ENCODE measurements at regions not wholly inside any gene's neighbourhood (a gene's known extent, or its start where the extent isn't known, plus 50 kb on each side); places are given as distances from the start of the nearest gene placed in this dataset.

GRCh38 chr13:73633817-73634460 is 500.3 kb downstream of the KLF12 start (continued):
- TF ChIP-seq ZNF8 (CRISPR knock-in tag; IDR thresholded peaks at IDR 0.05): no peak
- TF ChIP-seq ESRRG (CRISPR knock-in tag; IDR thresholded peaks at IDR 0.05): no peak
- no peak for TF ChIP-seq TSHZ2 (CRISPR knock-in tag; IDR thresholded peaks at IDR 0.05)
- TF ChIP-seq TOX (CRISPR knock-in tag; IDR thresholded peaks at IDR 0.05; ENCODE audit: borderline replicate concordance): no peak
- no peak for TF ChIP-seq OSR1 (CRISPR knock-in tag; IDR thresholded peaks at IDR 0.05)
- TF ChIP-seq ISL1 (CRISPR knock-in tag; IDR thresholded peaks at IDR 0.05): no peak
- no peak for TF ChIP-seq PPARA (CRISPR knock-in tag; IDR thresholded peaks at IDR 0.05; ENCODE audit: borderline replicate concordance)
- TF ChIP-seq SNAI2 (CRISPR knock-in tag; IDR thresholded peaks at IDR 0.05): no peak

DNA sequence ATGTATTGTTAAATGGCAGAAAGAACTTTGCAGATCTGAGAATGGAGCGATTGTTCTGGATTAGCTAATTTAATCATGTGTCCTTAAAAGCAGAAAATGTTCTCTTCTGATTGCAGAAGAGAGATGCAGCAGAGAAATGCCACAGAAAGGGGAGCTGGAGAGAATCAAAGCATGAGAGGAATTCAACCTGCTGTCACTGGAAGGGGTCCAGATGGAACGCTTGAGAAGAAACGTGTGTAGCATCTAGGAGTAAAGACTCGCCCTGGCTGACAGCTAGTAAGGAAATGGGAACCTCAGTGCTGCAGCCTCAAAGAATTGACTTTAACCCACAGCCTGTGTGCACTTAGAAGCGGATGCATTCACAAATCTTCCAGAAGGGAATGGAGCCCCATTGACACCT is 502.8 kb downstream of the KLF12 start:
- no peak for ATAC-seq
- no peak for TF ChIP-seq RARB (CRISPR knock-in tag; IDR thresholded peaks at IDR 0.05)
- TF ChIP-seq, protein P1, sequence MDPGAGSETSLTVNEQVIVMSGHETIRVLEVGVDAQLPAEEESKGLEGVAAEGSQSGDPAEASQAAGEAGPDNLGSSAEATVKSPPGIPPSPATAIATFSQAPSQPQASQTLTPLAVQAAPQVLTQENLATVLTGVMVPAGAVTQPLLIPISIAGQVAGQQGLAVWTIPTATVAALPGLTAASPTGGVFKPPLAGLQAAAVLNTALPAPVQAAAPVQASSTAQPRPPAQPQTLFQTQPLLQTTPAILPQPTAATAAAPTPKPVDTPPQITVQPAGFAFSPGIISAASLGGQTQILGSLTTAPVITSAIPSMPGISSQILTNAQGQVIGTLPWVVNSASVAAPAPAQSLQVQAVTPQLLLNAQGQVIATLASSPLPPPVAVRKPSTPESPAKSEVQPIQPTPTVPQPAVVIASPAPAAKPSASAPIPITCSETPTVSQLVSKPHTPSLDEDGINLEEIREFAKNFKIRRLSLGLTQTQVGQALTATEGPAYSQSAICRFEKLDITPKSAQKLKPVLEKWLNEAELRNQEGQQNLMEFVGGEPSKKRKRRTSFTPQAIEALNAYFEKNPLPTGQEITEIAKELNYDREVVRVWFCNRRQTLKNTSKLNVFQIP (CRISPR knock-in tag; IDR thresholded peaks at IDR 0.05; ENCODE audit: borderline replicate concordance, low read depth): no peak
- no peak for TF ChIP-seq ZFP30 (CRISPR knock-in tag; IDR thresholded peaks at IDR 0.05)

GRCh38 chr13:73625562-73626339 is 508.5 kb downstream of the KLF12 start:
- no peak for ATAC-seq
- TF ChIP-seq, protein P2, sequence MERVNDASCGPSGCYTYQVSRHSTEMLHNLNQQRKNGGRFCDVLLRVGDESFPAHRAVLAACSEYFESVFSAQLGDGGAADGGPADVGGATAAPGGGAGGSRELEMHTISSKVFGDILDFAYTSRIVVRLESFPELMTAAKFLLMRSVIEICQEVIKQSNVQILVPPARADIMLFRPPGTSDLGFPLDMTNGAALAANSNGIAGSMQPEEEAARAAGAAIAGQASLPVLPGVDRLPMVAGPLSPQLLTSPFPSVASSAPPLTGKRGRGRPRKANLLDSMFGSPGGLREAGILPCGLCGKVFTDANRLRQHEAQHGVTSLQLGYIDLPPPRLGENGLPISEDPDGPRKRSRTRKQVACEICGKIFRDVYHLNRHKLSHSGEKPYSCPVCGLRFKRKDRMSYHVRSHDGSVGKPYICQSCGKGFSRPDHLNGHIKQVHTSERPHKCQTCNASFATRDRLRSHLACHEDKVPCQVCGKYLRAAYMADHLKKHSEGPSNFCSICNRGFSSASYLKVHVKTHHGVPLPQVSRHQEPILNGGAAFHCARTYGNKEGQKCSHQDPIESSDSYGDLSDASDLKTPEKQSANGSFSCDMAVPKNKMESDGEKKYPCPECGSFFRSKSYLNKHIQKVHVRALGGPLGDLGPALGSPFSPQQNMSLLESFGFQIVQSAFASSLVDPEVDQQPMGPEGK (CRISPR knock-in tag; IDR thresholded peaks at IDR 0.05; ENCODE audit: borderline replicate concordance): no peak
- TF ChIP-seq SNAI2 (CRISPR knock-in tag; IDR thresholded peaks at IDR 0.05): no peak
- no peak for TF ChIP-seq ZNF565 (CRISPR knock-in tag; conservative IDR thresholded peaks at IDR 0.05; ENCODE audit: low read depth)
- TF ChIP-seq CSDC2 (CRISPR knock-in tag; IDR thresholded peaks at IDR 0.05): no peak
- no peak for TF ChIP-seq ISL1 (CRISPR knock-in tag; IDR thresholded peaks at IDR 0.05)
- no peak for TF ChIP-seq ZFP30 (CRISPR knock-in tag; IDR thresholded peaks at IDR 0.05)
- TF ChIP-seq GLIS3 (CRISPR knock-in tag; IDR thresholded peaks at IDR 0.05): no peak

GRCh38 chr13:73623281-73623680 is 510.9 kb downstream of the KLF12 start:
- ATAC-seq: no peak
- no peak for TF ChIP-seq ZNF70 (CRISPR knock-in tag; IDR thresholded peaks at IDR 0.05)
- TF ChIP-seq RARB (CRISPR knock-in tag; IDR thresholded peaks at IDR 0.05): no peak
- TF ChIP-seq TOX (CRISPR knock-in tag; IDR thresholded peaks at IDR 0.05; ENCODE audit: borderline replicate concordance): no peak
- TF ChIP-seq CREB5 (CRISPR knock-in tag; IDR thresholded peaks at IDR 0.05; ENCODE audit: low read depth): no peak
- no peak for TF ChIP-seq CSDC2 (CRISPR knock-in tag; IDR thresholded peaks at IDR 0.05)
- no peak for TF ChIP-seq ESRRG (CRISPR knock-in tag; IDR thresholded peaks at IDR 0.05)
- TF ChIP-seq ZC3H10 (CRISPR knock-in tag; IDR thresholded peaks at IDR 0.05): no peak
- TF ChIP-seq ZNF8 (CRISPR knock-in tag; IDR thresholded peaks at IDR 0.05): no peak
- no peak for TF ChIP-seq PPARA (CRISPR knock-in tag; IDR thresholded peaks at IDR 0.05; ENCODE audit: borderline replicate concordance)
- TF ChIP-seq CSRNP3 (CRISPR knock-in tag; IDR thresholded peaks at IDR 0.05): no peak
- no peak for TF ChIP-seq ZNF565 (CRISPR knock-in tag; conservative IDR thresholded peaks at IDR 0.05; ENCODE audit: low read depth)
- TF ChIP-seq, protein P1 (CRISPR knock-in tag; IDR thresholded peaks at IDR 0.05; ENCODE audit: borderline replicate concordance, low read depth): no peak
- TF ChIP-seq, protein P2 (CRISPR knock-in tag; IDR thresholded peaks at IDR 0.05; ENCODE audit: borderline replicate concordance): no peak
- TF ChIP-seq ZFP30 (CRISPR knock-in tag; IDR thresholded peaks at IDR 0.05): no peak
- no peak for TF ChIP-seq TCF4 (CRISPR knock-in tag; IDR thresholded peaks at IDR 0.05; ENCODE audit: borderline replicate concordance)
- TF ChIP-seq GLIS3 (CRISPR knock-in tag; IDR thresholded peaks at IDR 0.05): no peak
